Activated T-cell treated with anti-CD3 and anti-CD28 coated beads for 48 hours (primary cell): ENCODE measurements at regions not wholly inside any gene's neighbourhood (a gene's known extent, or its start where the extent isn't known, plus 50 kb on each side); places are given as distances from the start of the nearest gene placed in this dataset.

Experiments
- DNase-seq: peaks from one replicate; pipeline ENCODE4 v3.0.0-alpha.2; 2020; ENCODE audit warnings: low read depth

DNA sequence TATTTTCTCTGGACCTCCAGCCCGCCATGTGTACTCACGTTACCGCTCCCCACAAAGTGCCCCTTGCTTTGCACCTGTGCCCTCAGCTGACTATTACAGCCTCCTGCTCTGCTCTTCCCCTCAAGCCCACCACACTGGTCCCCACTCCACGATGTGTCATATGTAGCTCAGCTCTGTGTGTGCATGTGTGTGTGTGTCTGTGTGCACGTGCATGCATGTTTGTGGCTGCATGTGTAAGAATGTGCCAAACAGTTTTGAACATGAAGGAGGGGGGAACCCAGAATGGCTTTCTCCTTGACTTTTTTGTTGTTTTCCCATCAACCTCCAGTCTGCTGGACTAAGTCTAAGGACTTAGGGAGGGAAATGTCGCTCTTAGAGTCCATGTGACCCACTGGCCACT, 54.8 kb upstream of the BTRC start:
- DNase-seq = no peak

DNA sequence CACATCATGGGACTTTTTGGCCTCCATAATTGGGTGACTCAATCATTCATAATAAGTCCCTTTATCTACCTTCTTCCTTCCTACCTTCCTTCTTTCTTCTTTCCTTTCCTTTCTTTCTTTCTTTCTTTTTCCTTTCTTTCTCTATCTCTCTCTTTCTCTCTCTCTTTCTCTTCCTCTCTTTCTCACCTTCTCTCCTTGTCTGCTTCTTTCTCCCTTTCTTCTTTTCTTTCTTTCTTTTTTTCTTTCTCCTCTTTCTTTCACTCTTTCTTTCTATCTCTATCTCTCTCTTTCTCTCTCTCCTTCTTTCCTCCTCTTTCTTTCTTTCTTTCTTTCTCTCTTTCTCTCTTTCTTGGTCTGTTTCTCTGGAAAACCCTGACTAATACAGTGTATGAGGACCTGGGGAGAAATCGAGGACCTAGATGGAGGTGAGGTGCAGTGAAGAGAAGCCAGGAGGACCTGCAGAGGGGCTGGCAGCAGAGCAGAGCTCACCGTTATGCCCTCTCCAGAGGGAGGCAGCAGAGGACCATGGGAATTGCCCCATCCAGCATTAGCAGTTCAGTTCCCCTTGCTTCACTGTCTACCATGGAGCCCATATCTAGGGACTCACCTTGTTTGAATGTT, 52.7 kb upstream of the BTRC start:
- DNase-seq = peak; percentile 33

GRCh38 chr10:101303087-101303703, 50.8 kb upstream of the BTRC start:
- no peak for DNase-seq
